ENCODE measurements at regions not wholly inside any gene's neighbourhood (a gene's known extent, or its start where the extent isn't known, plus 50 kb on each side); places are given as distances from the start of the nearest gene placed in this dataset.

DNA sequence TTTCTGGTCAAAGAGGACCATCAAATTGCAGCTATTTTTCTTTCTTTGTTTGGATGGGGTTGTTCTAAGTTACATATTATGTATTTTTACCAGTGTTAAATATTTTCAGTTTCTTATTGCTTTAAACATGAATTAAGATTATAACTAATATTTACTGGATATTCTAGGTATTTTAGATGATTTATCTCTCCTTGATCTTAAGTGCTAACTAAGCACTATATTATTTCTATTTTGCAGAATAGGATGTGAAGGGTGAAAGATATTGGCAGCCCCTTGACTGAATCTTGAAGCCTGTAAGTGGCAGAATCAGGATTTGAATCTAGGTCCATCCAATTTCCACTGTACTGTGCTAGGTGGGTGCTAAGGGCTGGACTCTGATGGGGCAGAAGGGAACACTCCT is 307.3 kb upstream of the CCL2 start:
- H3K27ac ChIP-seq: no peak overlapping the region
- no peaks in the 10 kb centered on the region for H3K4me1 ChIP-seq
- intact Hi-C loops (cut with DNase I): no loop called here
- H3K27me3 ChIP-seq: peaks cover 0 to 5% of the 10 kb centered on the region in 2 donors
- no peak for ATAC-seq
- no peaks in the 10 kb centered on the region for H3K36me3 ChIP-seq
- no peak for DNase-seq
- TF ChIP-seq, protein P1, sequence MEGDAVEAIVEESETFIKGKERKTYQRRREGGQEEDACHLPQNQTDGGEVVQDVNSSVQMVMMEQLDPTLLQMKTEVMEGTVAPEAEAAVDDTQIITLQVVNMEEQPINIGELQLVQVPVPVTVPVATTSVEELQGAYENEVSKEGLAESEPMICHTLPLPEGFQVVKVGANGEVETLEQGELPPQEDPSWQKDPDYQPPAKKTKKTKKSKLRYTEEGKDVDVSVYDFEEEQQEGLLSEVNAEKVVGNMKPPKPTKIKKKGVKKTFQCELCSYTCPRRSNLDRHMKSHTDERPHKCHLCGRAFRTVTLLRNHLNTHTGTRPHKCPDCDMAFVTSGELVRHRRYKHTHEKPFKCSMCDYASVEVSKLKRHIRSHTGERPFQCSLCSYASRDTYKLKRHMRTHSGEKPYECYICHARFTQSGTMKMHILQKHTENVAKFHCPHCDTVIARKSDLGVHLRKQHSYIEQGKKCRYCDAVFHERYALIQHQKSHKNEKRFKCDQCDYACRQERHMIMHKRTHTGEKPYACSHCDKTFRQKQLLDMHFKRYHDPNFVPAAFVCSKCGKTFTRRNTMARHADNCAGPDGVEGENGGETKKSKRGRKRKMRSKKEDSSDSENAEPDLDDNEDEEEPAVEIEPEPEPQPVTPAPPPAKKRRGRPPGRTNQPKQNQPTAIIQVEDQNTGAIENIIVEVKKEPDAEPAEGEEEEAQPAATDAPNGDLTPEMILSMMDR (IDR thresholded peaks at IDR 0.05): no peak
- H3K9me3 ChIP-seq: no peaks in the 10 kb centered on the region
- H3K4me3 ChIP-seq: no peak overlapping the region

DNA sequence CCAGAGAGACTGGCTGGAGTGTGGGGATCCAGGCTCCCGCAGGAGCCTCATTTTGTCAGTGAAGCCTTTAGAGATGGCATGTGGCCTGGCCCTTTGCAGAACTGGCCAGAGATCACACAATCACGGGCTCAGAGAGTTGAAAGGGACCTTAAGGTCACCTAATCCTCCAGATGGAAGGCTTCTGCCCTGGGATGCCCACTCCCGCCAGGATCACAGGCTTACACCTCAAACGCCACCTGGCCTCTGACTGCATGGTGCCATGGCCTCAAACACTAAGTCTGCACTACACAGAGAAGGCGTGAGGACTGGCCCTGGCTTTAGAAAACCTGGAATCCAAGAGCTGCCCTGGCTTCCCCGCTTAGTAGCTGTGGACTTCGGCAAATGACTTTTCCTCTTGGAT is 306.8 kb upstream of the CCL2 start:
- Histone ChIP-seq H3K4me3 (no peak overlapping the region), H3K36me3 (no peaks in the 10 kb centered on the region), H3K9me3 (no peaks in the 10 kb centered on the region), H3K27ac (no peak overlapping the region), H3K27me3 (peaks cover 0 to 5% of the 10 kb centered on the region in 2 donors), H3K4me1 (no peaks in the 10 kb centered on the region)
- ATAC-seq (no peak), DNase-seq (no peak)
- TF ChIP-seq, protein P1 (IDR thresholded peaks at IDR 0.05): no peak
- intact Hi-C loops (cut with DNase I): no loop called here

DNA sequence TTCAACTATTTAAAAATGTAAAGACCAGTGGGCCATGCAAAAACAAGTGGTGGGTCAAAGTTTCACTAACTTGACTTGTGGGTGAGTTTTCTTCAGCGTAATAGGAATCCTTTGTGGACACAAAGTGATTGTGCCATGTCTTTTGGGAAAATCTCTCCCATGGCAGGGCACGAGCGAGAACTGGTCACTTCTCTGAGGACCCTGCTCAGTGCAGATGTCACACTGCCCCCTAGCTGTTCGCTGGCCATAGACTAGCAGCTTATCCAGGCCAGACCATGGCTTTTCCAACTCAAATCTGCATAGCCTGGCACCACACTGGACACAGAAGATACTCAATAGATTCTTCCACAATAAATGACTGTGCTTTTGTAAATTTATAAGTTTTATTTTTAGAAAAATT is 306.0 kb upstream of the CCL2 start:
- Histone ChIP-seq H3K4me1 (no peaks in the 10 kb centered on the region), H3K27ac (no peak overlapping the region), H3K27me3 (peaks cover 0 to 5% of the 10 kb centered on the region in 2 donors), H3K4me3 (no peak overlapping the region), H3K36me3 (no peaks in the 10 kb centered on the region), H3K9me3 (no peaks in the 10 kb centered on the region)
- intact Hi-C loops (cut with DNase I): no loop called here
- ATAC-seq: peak; percentile 44
- no peak for DNase-seq
- TF ChIP-seq, protein P1 (IDR thresholded peaks at IDR 0.05): peak in 1 of 2 donors; percentile 10

DNA sequence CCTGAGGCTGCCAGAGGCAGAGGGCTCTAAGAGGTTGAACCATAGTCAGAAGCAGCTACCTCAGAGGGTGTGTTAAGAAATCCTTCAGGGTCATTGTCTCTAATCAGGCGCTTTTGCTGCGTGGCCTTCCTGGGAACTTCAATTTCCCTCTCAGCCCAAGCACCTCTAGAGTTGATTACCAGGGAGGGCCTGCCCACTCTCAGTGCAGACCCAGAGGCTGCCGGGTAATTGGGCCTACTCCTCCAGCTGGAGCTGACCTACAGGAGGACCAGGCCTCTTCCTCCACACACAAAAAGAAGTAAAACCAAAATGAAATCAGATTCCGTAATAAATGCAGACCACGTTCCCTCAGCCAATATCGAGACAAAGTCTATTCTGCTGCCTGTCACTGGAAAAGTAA is 305.0 kb upstream of the CCL2 start:
- DNase-seq (peak in 1 of 4 donors; percentile 41), ATAC-seq (peak; percentile 83)
- TF ChIP-seq, protein P1 (IDR thresholded peaks at IDR 0.05): no peak
- Histone ChIP-seq H3K27me3 (no peaks in the 10 kb centered on the region), H3K4me1 (no peaks in the 10 kb centered on the region), H3K4me3 (no peak overlapping the region), H3K9me3 (no peaks in the 10 kb centered on the region), H3K36me3 (no peaks in the 10 kb centered on the region), H3K27ac (no peak overlapping the region)
- intact Hi-C loops (cut with DNase I): no loop called here

DNA sequence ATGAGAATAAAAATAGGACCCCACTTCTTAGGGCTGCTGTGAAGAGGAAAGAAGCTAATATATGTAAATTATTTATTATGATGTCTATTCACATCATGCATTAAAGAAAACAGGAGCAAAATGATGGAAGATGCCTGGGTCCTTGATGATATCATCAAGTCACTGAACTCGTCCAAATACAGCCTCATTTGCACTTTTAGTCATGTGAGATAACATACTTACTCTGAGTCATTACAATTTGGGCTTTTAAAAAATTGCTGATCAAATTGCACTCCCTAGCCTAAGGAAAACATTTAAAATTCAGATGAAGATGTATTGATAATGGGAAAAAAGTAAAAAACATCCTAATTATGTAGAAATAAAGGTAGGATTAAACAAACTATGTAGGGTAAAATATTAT is 302.7 kb upstream of the CCL2 start:
- Histone ChIP-seq H3K27me3 (peaks cover 0 to 12% of the 10 kb centered on the region in 2 donors), H3K4me1 (no peaks in the 10 kb centered on the region), H3K27ac (no peak overlapping the region), H3K36me3 (no peaks in the 10 kb centered on the region), H3K9me3 (no peaks in the 10 kb centered on the region), H3K4me3 (no peak overlapping the region)
- DNase-seq (no peak), ATAC-seq (no peak)
- TF ChIP-seq, protein P1 (IDR thresholded peaks at IDR 0.05): no peak
- intact Hi-C loops (cut with DNase I): no loop called here

All from left lung (tissue), 4 donors.